IMR-90 (cell line): ENCODE measurements at regions not wholly inside any gene's neighbourhood (a gene's known extent, or its start where the extent isn't known, plus 50 kb on each side); places are given as distances from the start of the nearest gene placed in this dataset.

Experiments used
- BHLHE40 ChIP-seq: fragments of 150-350 bp; IDR thresholded peaks from 2 replicates; pipeline ENCODE4 v1.6.1; 2016; ENCODE audit warnings: mild to moderate bottlenecking, low read depth, low read length
- POLR2A ChIP-seq: IDR thresholded peaks from 2 replicates; pipeline ENCODE4 v1.6.1; 2012; ENCODE audit warnings: mild to moderate bottlenecking, low read depth, low read length
- RCOR1 ChIP-seq: IDR thresholded peaks from 2 replicates; pipeline ENCODE4 v1.6.1; 2012; ENCODE audit warnings: mild to moderate bottlenecking, low read length, improper control_type of control experiment; ENCODE audit not compliant: insufficient replicate concordance
- RFX5 ChIP-seq: IDR thresholded peaks from 2 replicates; pipeline ENCODE4 v1.8.0; 2012; ENCODE audit warnings: low read depth, mild to moderate bottlenecking, low read length, moderate library complexity
- SMC3 ChIP-seq: fragments of 150-350 bp; IDR thresholded peaks from 2 replicates; pipeline ENCODE4 v1.6.1; 2016; ENCODE audit warnings: low read depth, mild to moderate bottlenecking, antibody characterized with exemption, low read length, moderate library complexity
- TF ChIP-seq, protein P1 (sequence below): conservative IDR thresholded peaks from 2 replicates; pipeline ENCODE4 v1.5.1; 2012; ENCODE audit warnings: mild to moderate bottlenecking, low read depth, low read length, improper control_type of control experiment

DNA sequence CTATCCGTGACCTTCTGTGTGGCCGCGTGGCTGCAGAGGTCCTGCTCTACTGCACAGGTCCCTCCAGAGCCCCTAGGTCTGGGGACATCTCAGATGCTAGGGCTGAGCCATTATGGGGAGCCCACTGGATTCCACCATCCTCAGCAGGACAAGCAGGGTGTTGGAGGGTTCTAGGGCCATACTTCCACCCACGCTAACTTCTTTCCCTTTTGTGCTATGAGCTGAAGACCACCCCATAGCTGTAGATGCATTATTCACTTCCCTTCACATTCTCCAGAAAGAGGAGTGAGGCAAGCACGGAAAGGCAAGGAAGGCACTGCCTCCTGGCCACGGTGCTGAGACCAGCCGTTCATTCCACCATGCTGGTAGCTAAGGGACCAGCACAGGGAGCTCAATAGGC lies 149.5 kb upstream of the MYCN start:
- TF ChIP-seq SMC3 (no peak), POLR2A (no peak), RFX5 (no peak), RCOR1 (no peak), BHLHE40 (no peak)
- TF ChIP-seq, protein P1, sequence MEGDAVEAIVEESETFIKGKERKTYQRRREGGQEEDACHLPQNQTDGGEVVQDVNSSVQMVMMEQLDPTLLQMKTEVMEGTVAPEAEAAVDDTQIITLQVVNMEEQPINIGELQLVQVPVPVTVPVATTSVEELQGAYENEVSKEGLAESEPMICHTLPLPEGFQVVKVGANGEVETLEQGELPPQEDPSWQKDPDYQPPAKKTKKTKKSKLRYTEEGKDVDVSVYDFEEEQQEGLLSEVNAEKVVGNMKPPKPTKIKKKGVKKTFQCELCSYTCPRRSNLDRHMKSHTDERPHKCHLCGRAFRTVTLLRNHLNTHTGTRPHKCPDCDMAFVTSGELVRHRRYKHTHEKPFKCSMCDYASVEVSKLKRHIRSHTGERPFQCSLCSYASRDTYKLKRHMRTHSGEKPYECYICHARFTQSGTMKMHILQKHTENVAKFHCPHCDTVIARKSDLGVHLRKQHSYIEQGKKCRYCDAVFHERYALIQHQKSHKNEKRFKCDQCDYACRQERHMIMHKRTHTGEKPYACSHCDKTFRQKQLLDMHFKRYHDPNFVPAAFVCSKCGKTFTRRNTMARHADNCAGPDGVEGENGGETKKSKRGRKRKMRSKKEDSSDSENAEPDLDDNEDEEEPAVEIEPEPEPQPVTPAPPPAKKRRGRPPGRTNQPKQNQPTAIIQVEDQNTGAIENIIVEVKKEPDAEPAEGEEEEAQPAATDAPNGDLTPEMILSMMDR, result no peak
